ENCODE measurements at regions not wholly inside any gene's neighbourhood (a gene's known extent, or its start where the extent isn't known, plus 50 kb on each side); places are given as distances from the start of the nearest gene placed in this dataset.

- TF ChIP-seq CTCF (conservative IDR thresholded peaks at IDR 0.05) (no peak), ZFX (IDR thresholded peaks at IDR 0.05) (no peak)
Measured at GRCh38 chr10:43706166-43706565, 57.5 kb upstream of the ZNF32 start.
